GM12878 (cell line): ENCODE measurements at regions not wholly inside any gene's neighbourhood (a gene's known extent, or its start where the extent isn't known, plus 50 kb on each side); places are given as distances from the start of the nearest gene placed in this dataset.

Source experiments
- ATAC-seq: fragments of 200-7000 bp; cut with Tn5 transposase; 3 replicates; pipeline ENCODE4 v1.9.1; 2020; ENCODE audit warnings: mild to moderate bottlenecking, moderate library complexity
- BruUV-seq: library from RNA; stranded (reverse); fragments of 400-500 nt; replicated peaks from 2 replicates; lab custom pipeline; 2021; lab: Mats Ljungman, UMichigan
- CTCF ChIA-PET: fragments of 300-600 bp; sonication (Branson Sonifier 250); formaldehyde crosslinking; extraction: SDS; loops from one replicate; lab custom pipeline; 2021; ENCODE audit warnings: inconsistent platforms; lab: Yijun Ruan, JAX
- POLR2A ChIA-PET: fragments of 350-600 bp; formaldehyde crosslinking; extraction: SDS; loops from one replicate; lab custom pipeline; 2021; ENCODE audit warnings: inconsistent platforms; lab: Charles Lee
- RAD21 ChIA-PET: fragments of 300-600 bp; sonication (Branson Sonifier 250); formaldehyde crosslinking; loops from one replicate; lab custom pipeline; 2023; ENCODE audit warnings: antibody characterized with exemption; ENCODE audit not compliant: unreplicated experiment; lab: Charles Lee
- SMC1A ChIA-PET: fragments of 300-600 bp; sonication (Branson Sonifier 250); formaldehyde crosslinking; loops from one replicate; lab custom pipeline; 2023; ENCODE audit not compliant: unreplicated experiment, uncharacterized antibody; lab: Charles Lee
- DNase-seq: peaks from one replicate; pipeline ENCODE4 v3.0.0-alpha.2; 2011; ENCODE audit warnings: low read depth, low spot score
- FAIRE-seq: peaks from 3 replicates; lab custom pipeline; 2011; peaks lifted over from hg19 to GRCh38; lab: Jason Lieb, UNC
- H2AFZ ChIP-seq: 2 replicates; pipeline ENCODE4 v1.6.0; 2011; ENCODE audit warnings: low read depth, low read length, control low read depth; ENCODE audit not compliant: control insufficient read depth
- H3K27ac ChIP-seq: 2 replicates; pipeline ENCODE4 v1.5.1; 2011; ENCODE audit warnings: control low read depth; ENCODE audit not compliant: control insufficient read depth, insufficient read depth
- H3K27me3 ChIP-seq, 2 experiments: replicated peaks in 1 of 2; 2 replicates each; pipeline versions ENCODE4 v1.6.0 to v1.6.1; 2011; ENCODE audit warnings: low read length in 1 of 2; ENCODE audit not compliant: control insufficient read depth in 2 of 2, insufficient read depth in 2 of 2
- H3K36me3 ChIP-seq, 2 experiments: 2 replicates each; pipeline ENCODE4 v1.5.1; 2011; ENCODE audit warnings: low read length in 1 of 2; ENCODE audit not compliant: control insufficient read depth in 2 of 2, insufficient read depth in 2 of 2
- H3K4me1 ChIP-seq: 2 replicates; pipeline ENCODE4 v1.6.1; 2011; ENCODE audit warnings: mild to moderate bottlenecking, low read length, moderate library complexity, mixed read lengths; ENCODE audit not compliant: control insufficient read depth, insufficient read depth
- H3K4me2 ChIP-seq: 2 replicates; pipeline ENCODE4 v1.6.0; 2011; ENCODE audit warnings: control low read depth; ENCODE audit not compliant: control insufficient read depth, insufficient read depth
- H3K4me3 ChIP-seq: fragments of 200-600 bp; sonication (generic); 2 replicates; pipeline ENCODE4 v1.5.1; 2016
- H3K79me2 ChIP-seq: 2 replicates; pipeline ENCODE4 v1.6.0; 2011; ENCODE audit warnings: low read length; ENCODE audit not compliant: control insufficient read depth, insufficient read depth
- H3K9ac ChIP-seq: 2 replicates; pipeline ENCODE4 v1.8.0; 2011; ENCODE audit warnings: low read length, control low read depth, mixed read lengths; ENCODE audit not compliant: control insufficient read depth, insufficient read depth
- H3K9me3 ChIP-seq: replicated peaks from 3 replicates; pipeline ENCODE4 v1.5.1; 2011; ENCODE audit warnings: mild to moderate bottlenecking, low read length; ENCODE audit not compliant: control insufficient read depth, insufficient read depth
- H4K20me1 ChIP-seq: 2 replicates; pipeline ENCODE4 v1.6.0; 2011; ENCODE audit not compliant: control insufficient read depth, insufficient read depth
- ATF2 ChIP-seq: IDR thresholded peaks from 2 replicates; pipeline ENCODE4 v1.6.1; 2012; ENCODE audit warnings: low read length, inconsistent platforms
- CHD1 ChIP-seq: IDR thresholded peaks from 2 replicates; pipeline ENCODE4 v1.6.1; 2012; ENCODE audit warnings: low read depth, low read length, improper control_type of control experiment
- EP300 ChIP-seq, 2 experiments: fragments of 150-350 bp in 1 of 2; IDR thresholded peaks; 2 replicates each; pipeline ENCODE4 v1.6.1; 2011 to 2012; ENCODE audit warnings: low read depth in 2 of 2, low read length in 2 of 2, borderline replicate concordance in 1 of 2, improper control_type of control experiment in 1 of 2, inconsistent platforms in 1 of 2; ENCODE audit not compliant: control insufficient read depth in 1 of 2
- HCFC1 ChIP-seq: fragments of 150-350 bp; IDR thresholded peaks from 2 replicates; pipeline ENCODE4 v1.6.1; 2014; ENCODE audit warnings: low read length
- MYC ChIP-seq: IDR thresholded peaks from 2 replicates; pipeline ENCODE4 v1.6.1; 2011; ENCODE audit warnings: mild to moderate bottlenecking, low read length, moderate library complexity, inconsistent platforms; ENCODE audit not compliant: insufficient read depth, insufficient replicate concordance, insufficient read length, severe bottlenecking
- POLR2A ChIP-seq: IDR thresholded peaks from 2 replicates; pipeline ENCODE4 v1.6.1; 2011; ENCODE audit warnings: low read depth, mild to moderate bottlenecking, low read length
- RAD51 ChIP-seq: fragments of 450-650 bp; IDR thresholded peaks from 2 replicates; pipeline ENCODE4 v1.6.1; 2016; ENCODE audit warnings: moderate library complexity, mild to moderate bottlenecking, inconsistent platforms
- RELB ChIP-seq: fragments of 450-650 bp; IDR thresholded peaks from 2 replicates; pipeline ENCODE4 v1.6.1; 2017; ENCODE audit warnings: low read depth, mild to moderate bottlenecking, moderate library complexity
- SPI1 ChIP-seq: IDR thresholded peaks from 2 replicates; pipeline ENCODE4 v1.6.1; 2011; ENCODE audit warnings: low read depth, mild to moderate bottlenecking, low read length, moderate library complexity, borderline replicate concordance; ENCODE audit not compliant: insufficient read depth
- SUZ12 ChIP-seq: fragments of 200-600 bp; sonication (generic); IDR thresholded peaks from one replicate; pipeline ENCODE4 v1.6.1; 2018; ENCODE audit warnings: antibody characterized with exemption, mild to moderate bottlenecking; ENCODE audit not compliant: unreplicated experiment
- TARDBP ChIP-seq: IDR thresholded peaks from 2 replicates; pipeline ENCODE4 v1.6.1; 2016; ENCODE audit warnings: borderline replicate concordance
- TBL1XR1 ChIP-seq: IDR thresholded peaks from 2 replicates; pipeline ENCODE4 v1.6.1; 2012; ENCODE audit warnings: low read depth, low read length, improper control_type of control experiment
- ZNF207 ChIP-seq: fragments of 450-650 bp; IDR thresholded peaks from 2 replicates; pipeline ENCODE4 v1.6.1; 2014; ENCODE audit warnings: antibody characterized with exemption, mild to moderate bottlenecking, borderline replicate concordance
- ZNF274 ChIP-seq: IDR thresholded peaks from one replicate; pipeline ENCODE4 v1.8.0; 2011; ENCODE audit not compliant: insufficient read length, insufficient read depth
- WGBS: methylation state at CpG from one replicate; pipeline ENCODE4 v1.1.6; 2016; ENCODE audit warnings: low lambda C conversion rate; ENCODE audit not compliant: insufficient replicate concordance, insufficient coverage; ENCODE audit errors: missing lambda C conversion rate; 5-methylcytosine and 5-hydroxymethylcytosine counted together
- in situ Hi-C: fragments of 300-500 bp; cut with MboI; formaldehyde crosslinking; loops from 9 replicates; pipeline ENCODE4 v1.14.3; 2018; ENCODE audit warnings: mixed read lengths
- intact Hi-C: fragments of 100-400 bp; cut with micrococcal nuclease; formaldehyde crosslinking; loops from one replicate; pipeline ENCODE4 v1.14.2; 2022; ENCODE audit not compliant: unreplicated experiment
- TF ChIP-seq, protein P1 (sequence below): fragments of 450-650 bp; IDR thresholded peaks from 2 replicates; pipeline ENCODE4 v1.6.1; 2018; ENCODE audit warnings: borderline replicate concordance, mild to moderate bottlenecking; ENCODE audit not compliant: partially characterized antibody

GRCh38 chr2:226649201-226649600 lies 150.4 kb downstream of the IRS1 start (continued):
- TF ChIP-seq, protein P1, sequence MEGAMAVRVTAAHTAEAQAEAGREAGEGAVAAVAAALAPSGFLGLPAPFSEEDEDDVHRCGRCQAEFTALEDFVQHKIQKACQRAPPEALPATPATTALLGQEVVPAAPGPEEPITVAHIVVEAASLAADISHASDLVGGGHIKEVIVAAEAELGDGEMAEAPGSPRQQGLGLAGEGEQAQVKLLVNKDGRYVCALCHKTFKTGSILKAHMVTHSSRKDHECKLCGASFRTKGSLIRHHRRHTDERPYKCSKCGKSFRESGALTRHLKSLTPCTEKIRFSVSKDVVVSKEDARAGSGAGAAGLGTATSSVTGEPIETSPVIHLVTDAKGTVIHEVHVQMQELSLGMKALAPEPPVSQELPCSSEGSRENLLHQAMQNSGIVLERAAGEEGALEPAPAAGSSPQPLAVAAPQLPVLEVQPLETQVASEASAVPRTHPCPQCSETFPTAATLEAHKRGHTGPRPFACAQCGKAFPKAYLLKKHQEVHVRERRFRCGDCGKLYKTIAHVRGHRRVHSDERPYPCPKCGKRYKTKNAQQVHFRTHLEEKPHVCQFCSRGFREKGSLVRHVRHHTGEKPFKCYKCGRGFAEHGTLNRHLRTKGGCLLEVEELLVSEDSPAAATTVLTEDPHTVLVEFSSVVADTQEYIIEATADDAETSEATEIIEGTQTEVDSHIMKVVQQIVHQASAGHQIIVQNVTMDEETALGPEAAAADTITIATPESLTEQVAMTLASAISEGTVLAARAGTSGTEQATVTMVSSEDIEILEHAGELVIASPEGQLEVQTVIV = no peak
- no peak for TF ChIP-seq RAD51
- TF ChIP-seq MYC = no peak
- TF ChIP-seq ZNF274 = no peak
- no peak for TF ChIP-seq RELB
- TF ChIP-seq TARDBP = no peak
- no peak for TF ChIP-seq CHD1

DNA sequence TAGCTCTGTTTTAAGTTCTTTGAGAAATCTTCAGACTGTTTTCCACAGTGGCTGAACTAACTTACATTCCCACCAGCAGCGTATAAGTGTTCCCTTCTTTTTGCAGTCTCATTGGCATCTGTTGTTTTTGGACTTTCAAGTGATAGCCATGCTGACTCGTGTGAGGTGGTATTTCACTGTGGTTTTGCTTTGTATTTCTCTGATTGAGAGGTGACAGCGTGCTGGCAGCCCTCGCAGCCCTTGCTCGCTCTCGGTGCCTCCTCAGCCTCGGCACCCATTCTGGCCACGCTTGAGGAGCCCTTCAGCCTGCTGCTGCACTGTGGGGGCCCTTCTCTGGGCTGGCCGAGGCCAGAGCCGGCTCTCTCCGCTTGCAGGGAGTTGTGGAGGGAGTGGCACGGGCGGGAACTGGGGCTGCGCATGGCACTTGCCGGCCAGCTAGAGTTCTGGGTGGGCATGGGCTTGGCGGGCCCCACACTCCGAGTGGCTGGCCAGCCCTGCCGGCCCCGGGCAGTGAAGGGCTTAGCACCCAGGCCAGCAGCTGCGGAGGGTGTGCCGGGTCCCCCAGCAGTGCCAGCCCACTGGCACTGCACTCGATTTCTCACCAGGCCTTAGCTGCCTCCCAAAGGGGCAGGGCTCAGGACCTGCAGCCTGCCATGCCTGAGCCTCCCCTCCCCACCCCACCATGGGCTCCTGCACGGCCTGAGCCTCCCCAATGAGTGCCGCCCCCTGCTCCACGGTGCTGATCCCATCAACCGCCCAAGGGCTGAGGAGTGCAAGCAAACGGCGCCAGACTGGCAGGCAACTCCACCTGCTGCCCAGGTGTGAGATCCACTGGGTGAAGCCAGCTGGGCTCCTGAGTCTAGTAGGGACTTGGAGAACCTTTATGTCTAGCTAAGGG lies 151.8 kb downstream of the IRS1 start:
- ChIA-PET CTCF (no interaction called here), SMC1A (no interaction called here), RAD21 (no interaction called here), POLR2A (no interaction called here)
- Histone ChIP-seq H3K4me1 (no peaks in the 10 kb centered on the region), H3K79me2 (no peaks in the 10 kb centered on the region), H2AFZ (no peak overlapping the region), H3K4me3 (no peak overlapping the region), H3K9me3 (peaks cover 4% of the 10 kb centered on the region; the same call in 2 of the 3 replicates), H3K9ac (no peak overlapping the region), H3K27me3 (no peaks in the 10 kb centered on the region; a peak in 1 of 4 replicates), H3K4me2 (no peak overlapping the region), H3K27ac (no peak overlapping the region), H4K20me1 (no peaks in the 10 kb centered on the region), H3K36me3 (no peaks in the 10 kb centered on the region)
- FAIRE-seq (no peak), DNase-seq (no peak), ATAC-seq (no peak)
- TF ChIP-seq CHD1 = no peak
- TF ChIP-seq ZNF207 = no peak
- TF ChIP-seq ATF2 = no peak
- TF ChIP-seq TBL1XR1 = no peak
- TF ChIP-seq HCFC1 = no peak
- no peak for TF ChIP-seq SUZ12
- no peak for TF ChIP-seq SPI1
- no peak for TF ChIP-seq EP300 (IDR thresholded peaks at IDR 0.05; ENCODE audit: borderline replicate concordance in 1 of 2, control insufficient read depth in 1 of 2, low read depth in 2 of 2, low read length in 2 of 2)
- no peak for TF ChIP-seq POLR2A
- WGBS = 69% methylated on average over 25 of the region's 28 CpGs
- in situ Hi-C loops = no loop called here
- intact Hi-C loops = no loop called here
- no TSS peak for BruUV-seq
